Left cardiac atrium (tissue), 4 donors: ENCODE measurements at regions not wholly inside any gene's neighbourhood (a gene's known extent, or its start where the extent isn't known, plus 50 kb on each side); places are given as distances from the start of the nearest gene placed in this dataset.

Source experiments
- ATAC-seq, 2 donors: fragments of 200-7000 bp; cut with Tn5 transposase; one replicate each; pipeline ENCODE4 v1.9.1; 2020; ENCODE audit warnings: mild to moderate bottlenecking in 2 of 2, moderate library complexity in 2 of 2
- DNase-seq: peaks from one replicate; pipeline ENCODE4 v3.0.0-alpha.2; 2020
- intact Hi-C, 2 donors: fragments of 100-400 bp; cut with DNase I; formaldehyde crosslinking; loops; one replicate each; pipeline versions ENCODE4 v1.14.1 to v1.15.1; 2022 to 2023
- donor health status: DM: no; HTN: yes; CAD: no.
- donor health status: DM: no; HTN: yes; CAD: no; lungs with severe emphysema.
- donor health status: DM: yes; HTN: yes; CAD: no.
- donor health status: Dilated cardiomyopathy.

DNA sequence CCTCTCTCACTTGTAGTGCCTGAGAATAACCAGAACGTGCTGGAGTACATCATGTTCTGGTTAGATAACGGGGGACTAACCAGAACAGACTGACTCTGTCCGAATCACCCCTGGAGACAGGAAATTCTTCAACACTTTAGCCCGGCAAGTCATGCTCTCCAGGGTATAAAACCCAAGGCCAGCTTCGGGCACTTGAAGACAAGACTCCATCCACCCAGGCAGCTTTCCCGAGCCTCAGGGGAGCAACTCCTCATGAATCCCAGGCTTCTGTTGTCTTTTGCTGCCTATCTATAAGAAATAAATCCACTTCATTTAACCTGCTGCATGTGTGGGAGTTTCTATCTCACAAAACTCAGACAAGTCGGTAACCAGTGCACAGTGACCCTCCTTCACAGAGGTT lies 99.6 kb downstream of the KCNF1 start:
- no peak for DNase-seq
- no peak for ATAC-seq

DNA sequence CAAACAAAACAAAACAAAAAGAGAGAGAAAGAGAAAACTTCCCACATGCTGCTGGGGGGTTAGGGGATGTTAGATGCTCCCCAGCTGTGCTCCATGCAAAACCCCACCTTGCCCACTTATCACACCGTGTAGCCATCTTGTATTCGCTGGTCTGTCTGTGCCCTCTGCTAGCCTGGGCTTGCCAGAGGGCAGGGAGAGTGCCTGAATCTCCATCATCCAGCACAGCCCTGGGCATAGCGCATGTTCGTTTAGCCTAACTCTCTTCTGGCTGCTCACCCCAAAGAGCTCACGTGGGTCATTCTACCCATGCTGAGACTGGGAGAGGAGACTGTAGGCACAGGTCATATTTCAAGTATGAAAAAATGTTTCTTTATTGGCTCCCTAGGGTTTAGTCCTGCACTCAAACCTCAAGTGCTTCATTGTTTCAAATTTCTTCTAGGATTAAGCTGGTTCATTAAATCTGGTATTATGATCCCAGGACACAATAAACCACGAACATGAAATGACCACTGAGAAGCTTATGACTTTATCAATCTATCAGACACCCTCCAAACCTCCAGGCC lies 100.5 kb downstream of the KCNF1 start:
- intact Hi-C loops = no loop called here
- ATAC-seq = no peak
- no peak for DNase-seq

More for the DNA sequence above, 99.6 kb downstream of the KCNF1 start:
- intact Hi-C loops = no loop called here

DNA sequence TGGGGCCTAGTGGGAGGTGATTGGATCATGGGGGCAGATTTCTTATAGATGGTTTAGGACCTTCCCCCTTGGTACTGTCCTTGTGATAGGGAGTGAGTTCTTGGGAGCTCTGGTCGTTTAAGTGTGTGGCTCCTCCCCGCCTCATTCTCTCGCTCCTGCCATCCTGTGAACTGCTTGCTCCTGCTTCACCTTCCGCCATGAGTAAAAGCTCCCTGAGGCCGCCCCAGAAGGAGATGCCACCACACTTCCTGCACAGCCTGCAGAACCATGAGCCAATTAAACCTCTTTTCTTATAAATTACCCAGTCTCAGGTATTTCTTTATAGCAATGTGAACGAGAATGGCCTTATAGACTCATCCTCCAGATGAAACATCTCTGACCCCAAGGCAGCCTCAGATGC lies 101.5 kb downstream of the KCNF1 start:
- ATAC-seq (no peak), DNase-seq (no peak)
- intact Hi-C loops = no loop called here

GRCh38 chr2:11014026-11014425 lies 102.3 kb downstream of the KCNF1 start:
- DNase-seq (no peak), ATAC-seq (no peak)
- intact Hi-C loops = no loop called here

- ATAC-seq (no peak), DNase-seq (no peak)
- intact Hi-C loops = no loop called here
These were observed 105.1 kb downstream of the KCNF1 start for GRCh38 chr2:11016735-11017388.

DNA sequence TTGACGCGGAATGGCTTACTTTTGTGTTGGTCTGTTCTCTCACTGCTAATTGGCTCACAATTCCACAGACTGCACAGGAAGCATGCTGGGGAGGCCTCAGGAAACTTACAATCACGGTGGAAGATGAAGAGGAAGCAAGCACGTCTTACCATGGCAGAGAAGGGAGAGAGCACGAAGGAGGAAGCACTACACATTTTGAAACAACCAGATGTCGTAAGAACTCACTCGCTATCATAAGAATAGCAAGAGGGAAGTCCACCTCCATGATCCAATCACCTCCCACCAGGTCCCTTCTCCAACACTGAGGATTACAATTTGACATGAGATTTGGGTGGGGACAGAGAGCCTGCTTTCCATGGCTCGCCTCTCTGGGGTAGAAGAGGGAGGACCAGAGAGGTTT lies 106.2 kb downstream of the KCNF1 start:
- ATAC-seq (no peak), DNase-seq (no peak)
- intact Hi-C loops = no loop called here

GRCh38 chr2:11018651-11019185 lies 107.0 kb downstream of the KCNF1 start:
- DNase-seq (no peak), ATAC-seq (no peak)
- intact Hi-C loops = no loop called here

- intact Hi-C loops = no loop called here
- ATAC-seq = no peak
These were observed 107.9 kb downstream of the KCNF1 start for GRCh38 chr2:11019614-11020013.

DNA sequence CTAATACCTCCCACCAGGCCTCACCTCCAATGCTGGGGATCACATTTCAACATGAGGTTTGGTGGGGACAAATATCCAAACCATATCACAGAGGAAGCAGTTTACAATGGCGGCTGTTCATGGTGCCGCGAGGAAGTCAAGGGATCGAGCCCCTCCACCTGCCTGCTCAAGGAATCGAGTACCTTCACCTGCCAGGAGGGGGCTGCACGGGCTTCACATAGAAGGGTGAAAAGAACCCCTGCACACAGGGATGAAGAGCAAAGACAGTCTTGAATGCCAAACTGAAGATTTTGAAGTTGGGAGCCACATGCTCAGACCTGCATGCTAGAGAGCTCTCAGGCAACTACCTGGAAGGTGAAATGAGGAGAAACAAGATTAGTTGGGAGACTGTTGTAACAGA lies 110.3 kb downstream of the KCNF1 start:
- ATAC-seq (no peak), DNase-seq (no peak)
- intact Hi-C loops = no loop called here

More at GRCh38 chr2:11019614-11020013, 107.9 kb downstream of the KCNF1 start:
- no peak for DNase-seq

DNA sequence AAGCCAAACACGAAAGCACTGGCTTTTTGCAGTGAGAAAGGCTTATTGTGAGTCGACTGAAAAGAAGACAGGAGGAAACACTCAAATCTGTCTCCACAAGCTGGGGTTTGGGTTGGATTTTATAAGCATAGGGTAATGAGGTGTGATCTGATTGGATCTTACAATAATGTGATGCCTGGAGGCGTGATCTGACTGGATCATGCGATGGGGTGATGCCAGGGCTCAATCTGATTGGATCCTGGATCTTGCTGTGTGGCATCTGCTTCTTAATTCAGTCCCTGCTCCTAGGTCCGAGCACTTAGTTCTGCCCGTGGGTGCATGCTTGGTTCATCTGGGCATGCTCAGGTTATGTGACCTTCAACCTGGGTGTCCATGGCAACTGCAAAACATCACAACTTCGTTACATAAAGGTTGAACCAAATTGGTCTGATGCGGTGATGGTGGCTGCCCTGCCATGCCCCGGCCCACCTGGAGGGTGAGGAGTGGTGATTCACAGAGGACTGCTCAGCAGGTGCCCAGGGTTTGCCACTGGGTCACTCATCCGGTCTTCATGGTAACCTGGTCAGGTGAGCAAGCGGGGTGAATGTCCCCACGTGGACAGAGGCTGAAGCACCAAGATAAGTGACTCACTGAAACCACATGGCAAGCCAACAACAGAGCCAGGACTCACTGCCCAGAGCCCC lies 111.0 kb downstream of the KCNF1 start:
- DNase-seq (no peak), ATAC-seq (no peak)
- intact Hi-C loops = no loop called here

GRCh38 chr2:11023326-11024258 lies 111.9 kb downstream of the KCNF1 start:
- ATAC-seq = no peak
- no peak for DNase-seq
- intact Hi-C loops = no loop called here

DNA sequence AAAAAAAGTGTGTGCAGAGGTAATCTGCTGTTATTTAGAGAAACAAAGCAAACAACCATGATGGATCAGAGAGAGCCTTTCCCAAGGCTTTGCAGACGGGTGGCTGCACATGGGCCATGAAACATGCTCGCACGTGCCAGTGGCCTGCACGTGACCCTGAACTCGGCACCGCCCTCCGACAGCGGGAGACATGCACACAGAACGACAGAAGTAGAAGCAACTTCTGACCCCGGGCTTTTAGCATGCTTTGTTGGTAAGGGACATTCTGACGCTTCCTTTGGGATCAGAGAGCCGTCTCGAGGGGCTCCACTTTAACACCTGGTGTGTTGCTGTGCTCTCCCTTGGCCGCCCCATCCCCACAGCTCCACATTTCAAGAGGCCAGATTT lies 112.5 kb downstream of the KCNF1 start:
- DNase-seq (no peak), ATAC-seq (no peak)
- intact Hi-C loops = no loop called here

DNA sequence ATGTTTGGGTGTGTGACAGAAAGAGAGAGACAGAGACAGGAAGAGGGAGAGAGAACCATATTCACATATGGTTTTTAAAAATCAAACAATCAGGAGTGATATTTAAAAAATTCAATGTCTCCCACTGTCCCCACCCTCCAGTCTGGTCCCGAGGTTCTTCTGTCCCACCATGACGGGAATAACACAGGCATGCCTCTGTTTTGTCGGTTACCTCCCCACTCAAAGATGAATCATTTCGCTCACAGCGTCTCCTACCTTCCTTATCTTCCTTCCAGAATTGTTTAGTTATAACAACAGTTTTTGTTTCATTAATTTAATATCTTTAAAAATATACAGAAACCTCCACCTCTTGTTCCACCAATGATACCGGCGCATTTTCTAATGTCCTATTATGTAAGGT lies 113.0 kb downstream of the KCNF1 start:
- intact Hi-C loops = no loop called here
- no peak for ATAC-seq
- no peak for DNase-seq

DNA sequence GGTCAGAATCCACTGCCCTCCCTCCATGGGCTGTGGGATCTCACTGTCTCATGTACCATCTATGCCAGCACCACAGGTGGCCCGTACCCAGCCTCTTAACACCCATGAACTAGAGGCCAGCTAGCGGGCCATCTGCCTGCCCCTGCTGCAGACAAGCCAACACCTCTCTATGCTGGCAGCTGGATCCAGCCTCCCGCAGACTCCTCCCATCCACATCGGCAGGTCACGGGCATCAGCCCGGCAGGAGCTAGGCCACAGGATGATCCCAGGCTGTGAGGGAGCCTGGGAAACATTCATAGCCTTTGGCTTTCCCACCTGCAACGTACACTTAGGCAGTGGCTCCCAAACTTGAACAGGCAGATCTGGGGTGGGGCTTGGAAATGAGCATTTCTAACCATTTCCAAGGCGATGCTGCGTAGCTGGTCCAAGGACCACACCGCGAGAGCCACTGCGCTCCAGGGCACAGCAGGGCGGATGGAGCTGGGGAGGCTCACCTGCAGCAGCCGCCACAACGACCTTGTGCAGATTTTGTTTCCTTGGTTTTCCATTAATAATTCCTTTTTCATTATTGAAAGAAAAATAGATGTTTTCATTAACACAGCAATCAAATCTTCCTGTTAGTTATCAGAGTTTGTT lies 114.7 kb downstream of the KCNF1 start:
- DNase-seq (no peak), ATAC-seq (no peak)
- intact Hi-C loops = no loop called here

DNA sequence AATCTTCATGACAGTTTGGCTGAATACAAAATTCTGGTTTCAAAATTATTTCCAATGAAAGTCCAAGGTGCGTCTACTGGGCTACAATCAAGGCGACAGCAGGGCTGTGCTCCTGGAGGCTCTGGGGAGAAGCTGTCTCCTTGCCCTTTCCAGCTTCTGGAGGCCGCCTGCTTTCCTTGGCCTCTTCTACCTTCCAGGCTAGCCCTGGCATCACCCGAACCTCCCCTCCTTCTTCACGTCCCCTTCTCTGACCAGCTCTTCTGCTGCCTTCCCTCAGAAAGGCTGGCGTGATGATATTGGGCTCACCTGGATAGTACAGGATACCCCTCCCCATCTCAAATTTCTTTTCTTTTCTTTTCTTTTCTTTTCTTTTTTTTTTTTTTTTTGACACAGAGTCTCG lies 115.5 kb downstream of the KCNF1 start:
- ATAC-seq = no peak
- intact Hi-C loops = no loop called here
- DNase-seq = no peak

DNA sequence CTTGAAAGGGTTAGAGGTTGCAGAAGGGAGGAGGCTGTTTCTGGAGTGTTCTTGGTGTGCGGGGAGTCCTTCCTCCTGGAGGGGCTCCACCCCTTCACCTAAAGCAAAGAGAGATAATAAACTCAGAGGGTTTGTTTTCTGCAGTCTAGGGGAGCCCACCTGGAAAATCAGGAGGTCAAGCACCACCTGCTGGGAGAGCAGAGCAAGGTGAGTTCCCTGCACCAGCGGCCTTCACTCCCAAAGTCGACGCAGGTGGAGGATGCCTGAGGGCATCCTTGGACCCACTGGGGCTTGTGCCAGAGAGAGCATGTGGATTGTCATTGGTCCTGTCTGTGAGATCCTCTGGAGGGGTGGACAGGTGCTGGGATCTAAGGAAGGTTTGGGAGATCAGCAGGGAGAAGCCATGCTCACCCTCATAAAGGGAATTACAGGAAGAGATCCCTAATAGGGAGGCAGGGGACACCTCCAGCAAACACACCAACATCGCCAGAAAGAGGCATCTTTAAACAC lies 116.7 kb downstream of the KCNF1 start:
- intact Hi-C loops = no loop called here

DNA sequence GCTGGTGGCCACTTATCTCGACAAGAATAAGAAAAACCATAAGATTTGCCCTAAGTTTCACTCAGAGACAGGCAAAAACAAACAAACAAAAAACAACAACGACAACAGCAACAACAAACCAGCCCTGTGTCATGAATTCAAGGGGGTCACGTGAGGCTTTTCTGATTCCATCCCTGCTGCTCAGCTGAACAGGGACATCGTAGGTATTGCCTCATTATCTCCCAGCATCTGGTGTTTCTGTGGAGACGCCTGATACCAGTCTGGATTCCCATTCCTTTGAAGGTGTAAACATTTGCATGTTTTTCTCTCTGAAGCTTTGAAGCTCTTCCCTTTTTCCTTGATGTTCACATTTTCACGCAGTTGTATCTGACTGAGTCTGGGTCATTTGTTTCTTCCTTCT lies 117.4 kb downstream of the KCNF1 start:
- intact Hi-C loops = no loop called here
- ATAC-seq = no peak
- no peak for DNase-seq

More for the DNA sequence above, 116.7 kb downstream of the KCNF1 start:
- DNase-seq (no peak), ATAC-seq (no peak)

GRCh38 chr2:11030036-11030435 lies 118.3 kb downstream of the KCNF1 start:
- no peak for DNase-seq
- ATAC-seq = no peak
- intact Hi-C loops = no loop called here

- intact Hi-C loops = no loop called here
- ATAC-seq (no peak), DNase-seq (no peak)
These were observed 119.2 kb downstream of the KCNF1 start for GRCh38 chr2:11030909-11031308.
